ENCODE measurements at regions not wholly inside any gene's neighbourhood (a gene's known extent, or its start where the extent isn't known, plus 50 kb on each side); places are given as distances from the start of the nearest gene placed in this dataset.
"Not testable (repeated sequence)": the region's sequence is repeated elsewhere in the genome, so short reads cannot be mapped to it uniquely, and the experiment has no call there.

- H3K36me3 ChIP-seq (ENCODE audit: control insufficient read depth, insufficient read depth, low read length); H3K27me3 ChIP-seq (ENCODE audit: control insufficient read depth, insufficient read depth, low read length); H3K4me3 ChIP-seq (ENCODE audit: low read depth, low read length); H3K9ac ChIP-seq; H2AFZ ChIP-seq; H3K79me2 ChIP-seq; H3K27ac ChIP-seq; H3K4me2 ChIP-seq (ENCODE audit: low read length); H3K9me3 ChIP-seq (ENCODE audit: control insufficient read depth, low read length): not testable (repeated sequence)
- H3K4me1 ChIP-seq, result peaks cover 21% of the 10 kb centered on the region
Observed at GRCh38 chr7:150096213-150096994, 222.6 kb downstream of the ATP6V0E2 start.

GRCh38 chr7:150098592-150098991, 224.6 kb upstream of the LRRC61 start:
- H3K36me3 ChIP-seq (ENCODE audit: control insufficient read depth, insufficient read depth, low read length); H3K27me3 ChIP-seq (ENCODE audit: control insufficient read depth, insufficient read depth, low read length); H3K4me2 ChIP-seq (ENCODE audit: low read length); H3K9me3 ChIP-seq (ENCODE audit: control insufficient read depth, low read length); H3K4me3 ChIP-seq (ENCODE audit: low read depth, low read length); H3K27ac ChIP-seq; H3K9ac ChIP-seq; H3K79me2 ChIP-seq; H2AFZ ChIP-seq: not testable (repeated sequence)
- H3K4me1 ChIP-seq, result peaks cover 21% of the 10 kb centered on the region

DNA sequence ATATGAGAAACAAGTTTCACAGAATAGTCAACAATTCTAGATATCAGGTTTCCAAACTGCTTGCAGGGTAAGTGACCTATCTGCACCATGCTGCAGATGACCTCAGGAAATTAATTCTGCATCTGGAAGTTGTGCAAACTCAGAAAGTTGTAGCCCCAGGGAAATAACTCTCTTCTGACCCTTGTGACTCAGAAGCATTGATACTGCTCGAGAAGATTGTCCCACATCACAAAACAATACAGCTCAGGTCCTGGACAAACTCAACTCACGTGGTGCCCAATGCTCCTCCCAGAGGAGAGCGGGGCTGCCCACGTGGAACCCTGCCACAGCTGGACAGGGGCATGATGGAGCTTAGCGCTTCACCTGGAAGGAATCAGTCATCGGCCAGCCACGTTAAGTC, 221.9 kb upstream of the LRRC61 start:
- not testable (repeated sequence) for H3K27me3 ChIP-seq (ENCODE audit: control insufficient read depth, insufficient read depth, low read length); H3K9me3 ChIP-seq (ENCODE audit: control insufficient read depth, low read length)

DNA sequence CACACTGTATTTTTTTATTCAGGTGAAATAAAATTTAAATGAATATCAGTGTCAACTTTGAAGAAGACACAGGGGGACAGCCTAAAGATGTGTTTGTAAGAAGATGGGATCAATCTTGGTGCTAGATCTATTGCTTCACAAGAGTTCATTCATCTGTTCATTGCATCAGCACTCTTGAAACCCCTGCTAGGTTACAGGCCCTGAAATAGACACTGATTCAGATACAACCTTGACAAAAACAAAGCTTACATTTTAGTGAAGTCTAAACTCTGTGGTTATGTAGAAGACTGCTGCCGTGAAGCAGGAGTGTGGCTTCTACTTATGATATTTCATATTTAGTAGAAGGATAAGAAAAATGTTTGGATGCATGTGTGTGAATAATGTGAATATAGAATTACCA, 215.9 kb upstream of the LRRC61 start:
- not testable (repeated sequence) for H3K9me3 ChIP-seq (ENCODE audit: control insufficient read depth, low read length); H3K9ac ChIP-seq; H3K4me1 ChIP-seq; H2AFZ ChIP-seq; H3K4me2 ChIP-seq (ENCODE audit: low read length); H3K4me3 ChIP-seq (ENCODE audit: low read depth, low read length); H3K27ac ChIP-seq; H3K36me3 ChIP-seq (ENCODE audit: control insufficient read depth, insufficient read depth, low read length); H3K79me2 ChIP-seq; H3K27me3 ChIP-seq (ENCODE audit: control insufficient read depth, insufficient read depth, low read length)

More for the DNA sequence above, 221.9 kb upstream of the LRRC61 start:
- H3K79me2 ChIP-seq; H2AFZ ChIP-seq; H3K4me3 ChIP-seq (ENCODE audit: low read depth, low read length); H3K27ac ChIP-seq; H3K4me2 ChIP-seq (ENCODE audit: low read length); H3K9ac ChIP-seq; H3K36me3 ChIP-seq (ENCODE audit: control insufficient read depth, insufficient read depth, low read length): not testable (repeated sequence)
- peaks cover 19% of the 10 kb centered on the region for H3K4me1 ChIP-seq

DNA sequence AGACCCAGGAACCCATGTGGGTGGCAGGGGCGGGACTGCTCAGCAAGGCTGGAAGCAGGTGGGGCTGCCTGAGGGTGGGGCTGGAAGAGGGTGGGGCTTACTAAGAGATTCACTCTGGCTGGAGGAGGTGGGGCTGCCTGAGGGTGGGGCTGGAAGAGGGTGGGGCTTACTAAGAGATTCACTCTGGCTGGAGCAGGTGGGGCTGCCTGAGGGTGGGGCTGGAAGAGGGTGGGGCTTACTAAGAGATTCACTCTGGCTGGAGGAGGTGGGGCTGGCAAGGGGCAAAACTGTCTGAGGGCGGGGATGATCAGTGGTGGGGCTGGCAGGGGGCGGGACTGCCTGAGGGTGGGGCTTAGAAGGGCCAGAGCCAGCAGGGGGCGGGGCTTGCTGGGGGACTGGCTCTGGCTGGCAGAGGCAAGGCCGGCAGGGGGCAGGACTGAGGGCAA, 212.8 kb upstream of the LRRC61 start:
- not testable (repeated sequence) for H3K36me3 ChIP-seq (ENCODE audit: control insufficient read depth, insufficient read depth, low read length); H3K4me3 ChIP-seq (ENCODE audit: low read depth, low read length); H2AFZ ChIP-seq; H3K9ac ChIP-seq; H3K4me2 ChIP-seq (ENCODE audit: low read length); H3K27me3 ChIP-seq (ENCODE audit: control insufficient read depth, insufficient read depth, low read length); H3K9me3 ChIP-seq (ENCODE audit: control insufficient read depth, low read length); H3K79me2 ChIP-seq; H3K27ac ChIP-seq
- peaks cover 18% of the 10 kb centered on the region for H3K4me1 ChIP-seq

DNA sequence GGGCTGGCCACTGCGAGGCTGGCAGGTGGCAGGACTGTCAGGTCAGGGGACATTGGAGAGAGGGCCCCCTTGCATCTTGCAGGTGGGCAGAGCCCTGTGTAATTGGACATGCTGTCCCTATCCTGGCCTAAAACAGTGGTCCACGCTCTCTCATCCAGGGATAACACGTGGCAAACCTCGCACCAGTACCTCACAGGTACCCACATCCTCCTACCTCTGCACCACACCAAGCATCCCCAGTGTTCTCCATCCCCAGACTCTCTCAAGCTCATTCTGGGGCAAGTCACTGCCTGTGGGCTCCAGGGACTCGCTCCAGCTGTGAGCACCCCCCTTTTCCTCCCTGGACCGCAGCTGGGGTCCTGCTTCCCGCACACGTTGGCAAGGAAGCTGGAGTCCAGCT, 212.3 kb upstream of the LRRC61 start:
- not testable (repeated sequence) for H3K79me2 ChIP-seq; H3K36me3 ChIP-seq (ENCODE audit: control insufficient read depth, insufficient read depth, low read length); H3K9ac ChIP-seq; H3K4me3 ChIP-seq (ENCODE audit: low read depth, low read length); H3K4me2 ChIP-seq (ENCODE audit: low read length); H3K27ac ChIP-seq; H3K27me3 ChIP-seq (ENCODE audit: control insufficient read depth, insufficient read depth, low read length); H2AFZ ChIP-seq; H3K9me3 ChIP-seq (ENCODE audit: control insufficient read depth, low read length)
- H3K4me1 ChIP-seq, result peaks cover 20% of the 10 kb centered on the region

DNA sequence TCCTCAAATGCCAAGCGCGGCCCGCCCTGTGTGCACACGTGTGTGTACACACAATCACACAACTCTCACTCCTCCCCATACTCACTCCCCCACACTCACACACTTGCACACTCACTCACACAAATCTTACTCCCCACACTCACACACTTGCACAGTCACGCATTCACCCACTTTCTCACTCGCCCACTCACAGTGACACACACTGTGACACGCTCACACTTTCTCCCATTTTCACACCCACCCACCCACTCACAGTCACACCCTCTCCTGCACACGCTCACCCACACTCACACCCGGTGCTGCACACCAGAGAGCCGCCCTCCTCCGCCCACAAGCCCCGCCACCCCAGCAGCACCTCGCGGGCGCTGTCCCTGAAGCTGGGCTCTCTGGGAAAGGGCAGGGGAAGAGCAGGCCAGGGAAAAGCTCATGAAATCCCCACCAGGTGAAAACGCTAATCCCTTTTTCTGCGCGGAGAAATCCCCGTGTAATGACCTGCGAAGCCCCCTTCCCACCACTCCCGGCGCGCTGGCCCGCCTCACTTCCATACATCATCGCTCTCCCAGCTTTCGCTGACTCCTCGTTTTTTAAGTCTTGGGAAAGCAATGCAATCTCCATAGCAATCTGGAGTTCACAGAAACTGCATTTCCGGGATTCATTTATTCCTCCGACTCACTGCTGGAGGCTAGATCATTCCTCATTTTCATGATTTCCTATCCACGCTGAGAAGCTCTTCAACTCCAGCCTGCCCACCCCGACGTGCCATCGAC, 211.6 kb upstream of the LRRC61 start:
- H3K79me2 ChIP-seq, result peaks cover 11% of the 10 kb centered on the region

DNA sequence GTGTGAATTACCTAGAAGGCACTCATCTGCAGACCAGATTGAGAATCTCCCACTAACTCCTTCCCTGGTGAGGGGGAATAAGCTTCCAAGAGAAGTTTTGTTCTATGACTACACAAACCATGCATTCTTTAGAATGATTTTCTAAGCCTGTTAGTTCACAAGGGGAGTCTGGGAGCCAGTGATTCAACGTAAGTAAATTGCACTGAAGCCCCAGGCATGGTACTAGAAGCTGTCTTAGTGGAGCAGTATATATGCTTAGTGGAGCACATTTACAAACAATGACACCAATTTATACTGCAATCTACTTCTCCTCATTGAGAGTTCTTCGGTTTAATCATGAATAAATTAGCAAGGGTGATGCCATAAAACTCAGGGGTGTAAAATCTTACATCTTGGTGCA, 209.9 kb upstream of the LRRC61 start:
- not testable (repeated sequence) for H3K4me3 ChIP-seq (ENCODE audit: low read depth, low read length); H3K4me2 ChIP-seq (ENCODE audit: low read length); H2AFZ ChIP-seq; H3K36me3 ChIP-seq (ENCODE audit: control insufficient read depth, insufficient read depth, low read length); H3K27ac ChIP-seq; H3K9ac ChIP-seq; H3K27me3 ChIP-seq (ENCODE audit: control insufficient read depth, insufficient read depth, low read length); H3K9me3 ChIP-seq (ENCODE audit: control insufficient read depth, low read length)
- Histone ChIP-seq H3K79me2 (peaks cover 13% of the 10 kb centered on the region), H3K4me1 (peaks cover 20% of the 10 kb centered on the region)

More for the DNA sequence above, 211.6 kb upstream of the LRRC61 start:
- H3K27ac ChIP-seq; H3K9ac ChIP-seq; H3K9me3 ChIP-seq (ENCODE audit: control insufficient read depth, low read length); H3K4me3 ChIP-seq (ENCODE audit: low read depth, low read length); H3K4me2 ChIP-seq (ENCODE audit: low read length); H2AFZ ChIP-seq; H3K27me3 ChIP-seq (ENCODE audit: control insufficient read depth, insufficient read depth, low read length); H3K36me3 ChIP-seq (ENCODE audit: control insufficient read depth, insufficient read depth, low read length): not testable (repeated sequence)
- H3K4me1 ChIP-seq, result peaks cover 20% of the 10 kb centered on the region

GRCh38 chr7:150114591-150114990, 208.6 kb upstream of the LRRC61 start:
- H3K9ac ChIP-seq; H3K4me2 ChIP-seq (ENCODE audit: low read length); H3K27ac ChIP-seq; H3K27me3 ChIP-seq (ENCODE audit: control insufficient read depth, insufficient read depth, low read length); H3K36me3 ChIP-seq (ENCODE audit: control insufficient read depth, insufficient read depth, low read length); H3K9me3 ChIP-seq (ENCODE audit: control insufficient read depth, low read length); H2AFZ ChIP-seq; H3K4me3 ChIP-seq (ENCODE audit: low read depth, low read length): not testable (repeated sequence)
- Histone ChIP-seq H3K4me1 (peaks cover 20% of the 10 kb centered on the region), H3K79me2 (peaks cover 13% of the 10 kb centered on the region)

GRCh38 chr7:150119966-150120365, 203.2 kb upstream of the LRRC61 start:
- not testable (repeated sequence) for H3K9me3 ChIP-seq (ENCODE audit: control insufficient read depth, low read length); H3K4me2 ChIP-seq (ENCODE audit: low read length); H3K36me3 ChIP-seq (ENCODE audit: control insufficient read depth, insufficient read depth, low read length); H3K4me3 ChIP-seq (ENCODE audit: low read depth, low read length); H2AFZ ChIP-seq; H3K4me1 ChIP-seq; H3K27me3 ChIP-seq (ENCODE audit: control insufficient read depth, insufficient read depth, low read length); H3K27ac ChIP-seq; H3K9ac ChIP-seq
- H3K79me2 ChIP-seq, result peaks cover 25% of the 10 kb centered on the region

- Histone ChIP-seq H3K79me2 (peaks cover 13% of the 10 kb centered on the region), H3K27ac (peak overlapping the region; percentile 67)
- H3K9me3 ChIP-seq (ENCODE audit: control insufficient read depth, low read length); H3K4me1 ChIP-seq; H3K9ac ChIP-seq; H3K36me3 ChIP-seq (ENCODE audit: control insufficient read depth, insufficient read depth, low read length); H3K4me2 ChIP-seq (ENCODE audit: low read length); H3K4me3 ChIP-seq (ENCODE audit: low read depth, low read length); H2AFZ ChIP-seq; H3K27me3 ChIP-seq (ENCODE audit: control insufficient read depth, insufficient read depth, low read length): not testable (repeated sequence)
Observed at GRCh38 chr7:150125831-150126230, 197.3 kb upstream of the LRRC61 start.

Measured in parathyroid adenoma (tissue), 2 donors.